AG04450 (cell line): ENCODE measurements at regions not wholly inside any gene's neighbourhood (a gene's known extent, or its start where the extent isn't known, plus 50 kb on each side); places are given as distances from the start of the nearest gene placed in this dataset. TPM values are rescaled to one million over a fixed set of nuclear protein-coding genes. Genes with fewer than 3 reads are reported as not detected.

Experiments
- CTCF ChIA-PET: fragments of 300-600, 350-600 bp; formaldehyde crosslinking; extraction: SDS; loops from one replicate; lab custom pipeline; 2022; ENCODE audit warnings: antibody characterized with exemption, inconsistent platforms; lab: Charles Lee
- POLR2A ChIA-PET: fragments of 350-600 bp; formaldehyde crosslinking; extraction: SDS; loops from one replicate; lab custom pipeline; 2021; ENCODE audit warnings: antibody characterized with exemption, inconsistent platforms; lab: Yijun Ruan, JAX
- DNase-seq: peaks from one replicate; pipeline ENCODE4 v3.0.0-alpha.2; 2011; ENCODE audit warnings: low read depth, low spot score
- H3K27ac ChIP-seq: one replicate; pipeline ENCODE4 v1.5.1; 2012; ENCODE audit warnings: low read depth, low read length, control low read depth
- H3K27me3 ChIP-seq: one replicate; pipeline ENCODE4 v1.6.0; 2012; ENCODE audit warnings: low read length; ENCODE audit not compliant: control insufficient read depth, insufficient read depth
- H3K4me3 ChIP-seq: 2 replicates; pipeline ENCODE4 v1.5.1; 2011; ENCODE audit warnings: mild to moderate bottlenecking, low read depth, low read length, control low read depth
- H3K9me3 ChIP-seq: 2 replicates; pipeline ENCODE4 v1.5.1; 2012; ENCODE audit warnings: low read length; ENCODE audit not compliant: control insufficient read depth, insufficient read depth
- CTCF ChIP-seq: IDR thresholded peaks from 2 replicates; pipeline ENCODE4 v1.5.1; 2011; ENCODE audit warnings: low read depth, low read length, control low read depth, inconsistent platforms
- small RNA-seq: library from RNA; depleted of rRNA; stranded (forward); fragments of <200 nt; gene quantifications from one replicate; pipeline ENCODE3, GENCODE V24; 2012; ENCODE audit warnings: low read depth; ENCODE audit not compliant: insufficient read length

GRCh38 chr11:13223112-13223511, 54.5 kb upstream of the BMAL1 start:
- no peak overlapping the region for H3K27ac ChIP-seq
- POLR2A ChIA-PET = no interaction called here
- no peaks in the 10 kb centered on the region for H3K27me3 ChIP-seq
- no peak for DNase-seq
- H3K9me3 ChIP-seq = no peaks in the 10 kb centered on the region
- no peak for TF ChIP-seq CTCF
- CTCF ChIA-PET = interaction anchor here (0.6 to 3.4 kb wide), 3 partner anchors 12 to 309 kb away, joined by 5 to 13 read pairs (median 7); no protein-coding TSS in a partner anchor
- H3K4me3 ChIP-seq = no peak overlapping the region

GRCh38 chr11:13224324-13224723, 53.3 kb upstream of the BMAL1 start:
- Histone ChIP-seq H3K27ac (no peak overlapping the region), H3K4me3 (no peak overlapping the region), H3K9me3 (no peaks in the 10 kb centered on the region), H3K27me3 (no peaks in the 10 kb centered on the region)
- ChIA-PET POLR2A (interaction anchor here (0.5 kb wide), 1 partner anchor 8 kb away, joined by 3 read pairs; no protein-coding TSS in a partner anchor), CTCF (interaction anchor here (1.0 to 3.4 kb wide), 4 partner anchors 14 to 261 kb away, joined by 4 to 13 read pairs (median 6); no protein-coding TSS in a partner anchor)
- DNase-seq = no peak
- TF ChIP-seq CTCF = no peak

GRCh38 chr11:13225038-13226001, 52.3 kb upstream of the BMAL1 start:
- H3K9me3 ChIP-seq = no peaks in the 10 kb centered on the region
- no peaks in the 10 kb centered on the region for H3K27me3 ChIP-seq
- no peak overlapping the region for H3K4me3 ChIP-seq
- TF ChIP-seq CTCF = no peak
- no peak for DNase-seq
- no peak overlapping the region for H3K27ac ChIP-seq
- POLR2A ChIA-PET = interaction anchor here (0.5 kb wide), 1 partner anchor 9 kb away, joined by 3 read pairs; no protein-coding TSS in a partner anchor
- CTCF ChIA-PET = interaction anchor here (1.0 to 3.4 kb wide), 3 partner anchors 13 to 262 kb away, joined by 4 to 13 read pairs (median 4); no protein-coding TSS in a partner anchor

GRCh38 chr11:13227676-13228255, 49.8 kb upstream of the BMAL1 start:
- Histone ChIP-seq H3K27me3 (no peaks in the 10 kb centered on the region), H3K27ac (no peak overlapping the region), H3K4me3 (no peak overlapping the region), H3K9me3 (no peaks in the 10 kb centered on the region)
- ChIA-PET CTCF (interaction anchor here (1.1 to 2.7 kb wide), 4 partner anchors 11 to 264 kb away, joined by 3 to 23 read pairs (median 3); no protein-coding TSS in a partner anchor), POLR2A (no interaction called here)
- no peak for DNase-seq
- TF ChIP-seq CTCF = no peak

Small RNA genes lying in the stretch of these regions (small RNA-seq; reads per million reads assigned to genes)
- gene AC022878.1 = not detected
